ENCODE measurements at regions not wholly inside any gene's neighbourhood (a gene's known extent, or its start where the extent isn't known, plus 50 kb on each side); places are given as distances from the start of the nearest gene placed in this dataset.

- H3K9ac ChIP-seq (ENCODE audit: low read length): no peak overlapping the region
- intact Hi-C loops (cut with micrococcal nuclease): no loop called here
- H3K27me3 ChIP-seq (ENCODE audit: insufficient read depth, low read length): no peaks in the 10 kb centered on the region; the same call in 1 of the 2 replicates
- no peak overlapping the region for H3K4me3 ChIP-seq (replicated peaks in 1 of 2; ENCODE audit: low read depth in 1 of 2, low read length in 2 of 2)
- no peaks in the 10 kb centered on the region for H3K4me1 ChIP-seq (ENCODE audit: control insufficient read depth in 1 of 2, insufficient read depth in 2 of 2, low read length in 2 of 2)
- H3K79me2 ChIP-seq (ENCODE audit: insufficient read depth, low read length): no peaks in the 10 kb centered on the region
- no peaks in the 10 kb centered on the region for H4K20me1 ChIP-seq (ENCODE audit: insufficient read depth)
- CTCF ChIA-PET: no interaction called here
- TF ChIP-seq EGR1 (IDR thresholded peaks at IDR 0.05; ENCODE audit: low read depth) (no peak), RAD21 (IDR thresholded peaks at IDR 0.05; ENCODE audit: low read depth) (no peak), ZNF274 (IDR thresholded peaks at IDR 0.05; ENCODE audit: low read depth, low read length) (no peak), SP1 (IDR thresholded peaks at IDR 0.05; ENCODE audit: low read depth) (no peak), SRF (IDR thresholded peaks at IDR 0.05; ENCODE audit: low read depth) (no peak), MAX (IDR thresholded peaks at IDR 0.05) (no peak), REST (IDR thresholded peaks at IDR 0.05; ENCODE audit: low read depth) (no peak), CEBPB (IDR thresholded peaks at IDR 0.05; ENCODE audit: low read depth) (no peak), ELF1 (IDR thresholded peaks at IDR 0.05; ENCODE audit: borderline replicate concordance, low read depth) (no peak), EZH2 (IDR thresholded peaks at IDR 0.05) (no peak), JUND (IDR thresholded peaks at IDR 0.05) (no peak), CBX3 (IDR thresholded peaks at IDR 0.05; ENCODE audit: low read depth) (no peak), YY1 (IDR thresholded peaks at IDR 0.05; ENCODE audit: extremely low read depth, insufficient replicate concordance, low read depth, low read length) (no peak), POLR2A (IDR thresholded peaks at IDR 0.05; ENCODE audit: borderline replicate concordance, extremely low read depth, insufficient read depth, insufficient read length) (no peak), SIN3A (IDR thresholded peaks at IDR 0.05; ENCODE audit: low read depth) (no peak), FOSL1 (IDR thresholded peaks at IDR 0.05; ENCODE audit: low read depth) (no peak), ATF3 (IDR thresholded peaks at IDR 0.05) (no peak)
- H3K27ac ChIP-seq (ENCODE audit: low read depth, low read length): no peak overlapping the region
- no peak for DNase-seq (ENCODE audit: low read depth, low spot score)
- H3K36me3 ChIP-seq (ENCODE audit: control insufficient read depth in 1 of 2, insufficient read depth in 2 of 2, low read length in 2 of 2): no peaks in the 10 kb centered on the region
- RAD21 ChIA-PET (ENCODE audit: low non-redundant PET in 1 of 2, low total read pairs in 2 of 2, uncharacterized antibody in 2 of 2, unreplicated experiment in 2 of 2): no interaction called here
- no peak overlapping the region for H3K4me2 ChIP-seq (ENCODE audit: low read length)
- no peak overlapping the region for H2AFZ ChIP-seq (ENCODE audit: low read depth, low read length, poor library complexity, severe bottlenecking)
- no peak for ATAC-seq
- no peaks in the 10 kb centered on the region for H3K9me3 ChIP-seq (ENCODE audit: control insufficient read depth in 1 of 2, insufficient read depth in 1 of 2, low read depth in 1 of 2, low read length in 2 of 2)
- H3K9me2 ChIP-seq (ENCODE audit: insufficient read depth): no peaks in the 10 kb centered on the region
- BruUV-seq (replicated peaks): no TSS peak
- POLR2A ChIA-PET: no interaction called here
Observed at GRCh38 chr15:70449311-70450141, 313.8 kb downstream of the UACA start.
